HG03558 (cell line): ENCODE measurements at regions not wholly inside any gene's neighbourhood (a gene's known extent, or its start where the extent isn't known, plus 50 kb on each side); places are given as distances from the start of the nearest gene placed in this dataset.
"Not testable (repeated sequence)": the region's sequence is repeated elsewhere in the genome, so short reads cannot be mapped to it uniquely, and the experiment has no call there.

Experiments used
- ATAC-seq: cut with Tn5 transposase; IDR thresholded peaks from one replicate; pipeline ENCODE4 v1.9.1; 2021; ENCODE audit warnings: moderate number of reproducible peaks; ENCODE audit not compliant: unreplicated experiment; ENCODE audit errors: extremely low read depth

DNA sequence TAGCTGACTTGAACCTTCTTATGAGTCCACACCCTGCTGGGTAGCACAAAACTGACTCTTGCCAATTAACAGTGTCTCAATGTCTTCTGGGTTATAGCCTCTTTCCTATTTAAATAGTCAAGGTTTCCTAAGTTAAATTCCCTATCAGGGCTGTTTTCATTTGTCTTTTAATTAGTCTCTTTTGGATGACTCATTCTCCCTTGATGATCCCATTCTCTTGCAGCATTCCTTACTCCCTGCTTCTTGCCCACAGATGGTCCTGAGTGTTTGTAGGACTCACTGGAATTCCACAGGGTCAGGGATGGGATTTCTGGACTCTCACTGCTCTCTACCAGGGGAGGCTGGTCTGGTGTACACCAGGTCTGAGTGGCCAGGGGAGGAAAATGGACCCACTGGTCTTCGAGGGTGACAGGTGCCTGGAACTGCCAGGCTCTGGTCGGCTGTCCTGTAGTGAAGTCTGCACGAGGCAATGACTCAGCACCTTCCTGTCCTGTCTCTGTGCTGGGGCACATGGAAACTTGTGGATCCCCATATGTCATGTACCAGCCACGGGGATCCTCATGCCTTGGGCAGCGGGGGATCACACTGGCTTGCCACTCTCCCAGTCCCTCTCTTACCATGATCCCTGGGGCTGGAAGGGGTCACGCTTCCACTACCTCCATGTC lies 236.5 kb upstream of the PELI2 start:
- ATAC-seq: no peak

DNA sequence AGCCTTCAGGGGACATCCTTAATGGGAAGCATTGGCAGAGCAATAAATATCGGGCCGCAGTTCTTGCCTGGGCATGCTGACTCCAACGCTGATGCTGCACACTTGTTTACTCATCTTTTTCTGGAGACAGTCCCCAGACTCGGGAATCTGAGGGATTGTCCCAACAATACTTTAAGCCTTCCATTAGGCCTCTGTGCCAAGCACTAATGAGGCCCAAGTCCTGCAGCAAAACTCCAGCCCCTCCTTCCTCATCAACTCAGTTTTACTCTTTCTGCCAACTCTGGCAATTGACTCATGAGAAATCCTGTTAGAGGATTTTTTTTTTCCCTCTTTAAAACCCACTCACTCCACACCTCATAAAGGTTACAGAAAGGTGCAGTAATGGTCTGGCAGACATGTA lies 233.4 kb upstream of the PELI2 start:
- no peak for ATAC-seq

DNA sequence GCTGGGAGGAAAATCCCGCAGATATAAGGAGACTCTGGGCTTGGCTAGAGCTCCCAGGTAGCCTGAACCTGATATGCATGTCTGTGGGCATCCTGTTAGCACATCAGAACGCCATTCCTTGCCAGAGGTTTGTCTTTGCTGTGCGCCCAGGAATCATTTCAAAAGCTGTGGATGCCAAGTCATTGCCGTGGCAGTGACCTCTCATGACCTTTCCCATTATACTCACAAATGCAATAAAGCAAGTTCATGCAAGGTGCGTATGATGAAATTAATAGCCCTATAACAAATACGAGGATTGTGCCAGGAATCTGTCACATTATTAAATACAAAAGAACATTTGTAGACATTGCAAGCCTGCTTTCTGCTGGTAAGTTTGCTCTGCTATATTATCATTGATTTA lies 229.1 kb upstream of the PELI2 start:
- no peak for ATAC-seq

DNA sequence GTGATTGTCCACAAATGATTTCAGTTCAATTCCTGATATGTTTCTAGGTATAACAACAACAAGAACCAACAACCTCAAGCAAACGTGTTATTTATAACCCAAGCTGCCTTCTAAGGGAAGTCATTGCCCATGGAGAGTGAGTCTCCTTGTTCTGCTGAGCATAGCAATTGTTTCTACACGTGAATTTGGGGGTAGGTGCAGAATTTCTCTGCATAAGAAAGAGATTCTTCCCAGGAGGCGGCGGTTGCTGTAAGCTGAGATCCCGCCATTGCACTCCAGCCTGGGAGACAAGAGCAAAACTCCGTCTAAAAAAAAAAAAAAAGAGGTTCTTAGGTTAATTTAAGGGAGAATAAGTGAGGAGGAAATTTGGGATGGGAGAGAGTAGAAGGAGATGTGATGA lies 226.5 kb upstream of the PELI2 start:
- no peak for ATAC-seq

DNA sequence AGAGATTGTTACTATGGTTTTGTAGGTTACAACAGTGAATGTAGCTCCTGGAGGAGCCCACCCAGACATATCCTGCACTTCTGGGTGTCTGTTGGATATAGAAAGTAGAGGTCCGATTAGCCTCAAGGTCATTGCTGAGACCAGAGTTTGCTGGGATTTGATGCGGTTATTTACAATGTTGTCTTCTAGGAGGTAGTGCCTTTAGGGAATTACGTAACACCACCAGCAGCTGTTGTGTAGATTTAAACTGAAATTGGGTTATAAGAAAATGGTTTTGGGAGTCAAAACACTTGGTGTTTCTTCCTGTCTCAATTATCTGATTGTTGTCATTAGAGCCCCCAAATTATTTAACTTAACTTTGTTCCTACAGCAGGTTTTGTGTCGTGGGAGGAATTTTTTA lies 225.3 kb upstream of the PELI2 start:
- no peak for ATAC-seq

DNA sequence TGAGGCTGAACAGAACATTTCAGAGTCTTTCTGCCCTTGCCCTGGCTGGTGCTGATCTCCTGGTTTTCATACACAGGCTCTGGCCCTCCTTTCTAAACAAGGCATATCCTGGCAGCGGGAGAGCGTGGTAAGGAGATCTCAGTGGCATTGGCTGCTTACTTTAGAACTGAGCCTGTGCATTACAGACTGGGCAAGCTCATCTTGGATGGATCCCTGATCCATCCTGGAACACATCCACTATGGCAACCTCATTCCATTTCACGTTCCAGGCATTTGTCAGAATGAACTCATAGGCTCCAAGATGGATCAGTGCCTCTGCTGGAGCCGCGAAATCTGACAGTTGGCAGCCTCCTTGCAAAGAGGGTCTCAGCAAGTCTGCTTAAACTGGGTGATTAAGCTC lies 224.5 kb upstream of the PELI2 start:
- ATAC-seq: no peak

DNA sequence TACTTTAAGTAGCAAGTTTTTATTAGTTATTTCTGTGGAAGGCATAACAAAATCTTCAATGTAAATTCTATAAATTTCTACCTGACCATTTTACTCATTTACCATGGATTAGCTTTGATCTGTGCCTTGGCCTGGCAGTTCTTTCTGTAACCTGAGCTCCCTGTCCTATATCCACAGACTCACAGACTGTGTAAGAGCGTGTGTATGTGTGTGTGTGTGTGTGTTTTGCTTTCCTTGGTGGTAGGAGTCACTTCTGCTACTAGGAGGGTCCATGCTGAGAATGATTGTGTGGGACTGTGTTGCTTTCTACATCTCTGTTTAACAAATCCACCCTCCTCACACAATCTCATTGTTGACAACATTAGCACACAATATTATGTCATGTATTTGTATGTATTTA lies 221.2 kb upstream of the PELI2 start:
- ATAC-seq: no peak

DNA sequence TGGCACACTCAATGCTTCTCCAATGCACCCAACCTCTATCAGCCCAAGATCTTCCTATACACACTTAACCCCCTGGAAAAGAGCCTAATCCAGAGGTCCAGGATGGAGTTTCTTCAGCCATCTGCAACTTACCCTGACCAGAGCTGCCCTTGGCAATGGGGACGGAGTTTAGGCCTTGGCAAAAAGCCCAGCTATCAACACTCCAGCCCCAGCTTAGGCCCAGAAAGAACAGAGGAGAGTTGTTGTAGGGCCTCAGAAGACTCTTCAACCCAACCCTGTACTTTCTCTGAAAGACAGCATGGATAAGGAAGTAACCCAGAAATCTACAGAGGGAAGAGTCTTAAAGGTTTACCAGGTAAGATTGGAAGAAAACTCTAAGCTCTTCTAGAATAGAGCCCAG lies 219.3 kb upstream of the PELI2 start:
- no peak for ATAC-seq

DNA sequence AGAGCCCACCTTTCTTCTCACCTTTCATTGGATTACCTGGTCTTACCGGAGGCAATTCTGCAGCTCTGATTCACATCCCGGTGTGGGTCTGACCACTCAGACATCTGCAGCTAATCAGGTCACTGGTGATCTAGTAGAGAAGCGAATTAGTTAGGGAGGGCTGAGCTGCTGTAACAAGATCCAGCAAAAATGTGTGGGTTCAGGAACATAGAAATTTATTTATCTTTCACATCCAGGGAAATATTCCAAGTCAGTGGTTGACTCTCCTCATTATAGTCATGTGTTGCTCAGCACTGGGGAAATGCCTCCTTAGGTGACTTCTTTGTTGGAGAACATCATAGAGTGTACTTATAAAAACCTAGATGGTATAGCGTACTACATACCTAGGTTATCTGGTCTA lies 218.7 kb upstream of the PELI2 start:
- ATAC-seq: no peak

DNA sequence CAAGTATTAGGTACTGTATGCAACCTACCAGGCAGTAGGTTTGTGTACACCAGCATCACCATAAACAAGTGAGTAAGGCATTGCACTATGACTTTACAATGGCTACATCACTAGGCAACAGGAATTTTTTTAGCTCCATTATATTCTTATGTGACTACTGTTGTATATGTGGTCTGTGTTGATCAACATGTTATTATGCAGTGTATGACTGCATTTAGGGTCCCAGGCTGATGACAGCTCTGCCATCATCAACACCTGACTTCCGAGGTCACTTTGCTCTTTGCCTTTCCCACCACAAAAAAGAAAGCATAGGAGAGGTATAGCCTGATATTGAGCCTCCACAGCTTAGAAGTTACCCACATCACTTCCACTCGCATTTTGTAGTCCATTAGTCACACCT lies 217.5 kb upstream of the PELI2 start:
- no peak for ATAC-seq

DNA sequence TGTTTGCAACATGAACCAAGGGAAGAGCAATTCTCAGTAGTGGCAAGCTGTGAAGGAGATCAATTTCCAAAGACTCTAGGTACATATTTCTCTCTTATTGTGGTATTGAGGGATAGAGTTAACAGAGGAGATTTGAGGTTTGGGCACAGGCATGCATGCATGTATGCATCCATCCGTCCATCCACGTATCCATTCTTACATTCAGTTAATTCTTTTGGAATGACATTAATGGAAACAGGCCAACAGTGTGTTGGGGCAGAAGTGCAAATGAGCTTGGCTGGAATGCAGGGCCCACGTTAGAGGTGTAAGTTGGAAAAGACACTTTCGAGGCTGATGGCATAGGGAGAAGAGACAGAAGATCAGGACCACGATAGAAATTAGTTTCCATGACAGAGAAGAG lies 216.9 kb upstream of the PELI2 start:
- ATAC-seq: no peak

DNA sequence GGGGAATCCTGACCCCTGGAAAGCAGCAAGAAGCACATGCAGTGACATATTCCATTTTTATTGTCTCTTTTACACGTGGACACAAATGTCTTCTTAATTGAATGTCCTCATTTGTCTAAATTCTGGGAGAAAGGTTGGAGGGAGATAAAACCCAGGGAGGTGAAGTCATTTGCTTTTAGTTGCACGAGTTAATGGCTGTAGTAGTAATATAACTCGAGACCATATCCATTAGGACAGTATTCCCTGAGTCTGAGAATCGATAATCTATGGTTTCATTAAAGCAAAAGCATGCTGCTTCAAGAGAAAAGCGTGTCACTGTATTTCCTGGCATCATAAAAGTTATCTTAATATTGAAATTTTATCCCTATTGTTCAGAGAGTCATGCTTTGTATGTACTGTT lies 216.0 kb upstream of the PELI2 start:
- no peak for ATAC-seq

DNA sequence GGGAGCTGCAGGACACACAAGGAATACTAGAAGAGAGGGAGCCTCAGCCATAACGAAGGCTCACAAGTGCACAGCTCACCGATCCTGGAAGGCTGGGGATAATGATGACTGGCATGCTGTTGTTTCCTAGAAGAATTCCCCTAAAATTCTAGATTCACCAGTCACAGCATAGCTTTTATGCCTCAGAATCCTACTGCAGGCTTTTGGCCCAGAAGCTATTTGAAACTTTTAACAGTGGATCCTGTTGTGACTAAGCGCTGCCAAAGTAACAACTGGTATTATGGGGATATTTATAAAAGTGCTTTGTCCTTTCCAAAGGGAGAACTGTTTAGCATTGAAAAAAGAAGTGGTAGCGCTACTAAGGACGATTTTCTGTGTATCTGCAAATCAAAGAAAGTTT lies 214.1 kb upstream of the PELI2 start:
- ATAC-seq: no peak

DNA sequence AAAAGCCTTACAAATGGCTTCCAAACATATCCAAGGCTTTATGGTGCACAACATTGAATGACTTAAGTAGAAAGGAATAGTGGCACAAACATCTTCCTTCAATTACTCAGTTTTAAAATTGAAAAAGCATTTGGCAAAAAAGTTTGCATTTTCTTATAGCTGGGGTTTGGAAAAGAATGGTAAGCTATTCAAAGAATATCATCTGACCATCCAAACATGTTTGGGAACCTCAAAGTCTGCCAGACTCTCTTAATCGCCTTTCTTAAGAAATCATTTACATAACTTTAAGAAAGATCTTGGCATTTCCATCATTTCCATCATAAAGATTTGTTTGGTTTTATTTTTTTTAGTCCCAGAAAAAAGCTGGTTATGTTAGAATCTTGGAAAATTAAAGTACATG lies 210.1 kb upstream of the PELI2 start:
- ATAC-seq: no peak

DNA sequence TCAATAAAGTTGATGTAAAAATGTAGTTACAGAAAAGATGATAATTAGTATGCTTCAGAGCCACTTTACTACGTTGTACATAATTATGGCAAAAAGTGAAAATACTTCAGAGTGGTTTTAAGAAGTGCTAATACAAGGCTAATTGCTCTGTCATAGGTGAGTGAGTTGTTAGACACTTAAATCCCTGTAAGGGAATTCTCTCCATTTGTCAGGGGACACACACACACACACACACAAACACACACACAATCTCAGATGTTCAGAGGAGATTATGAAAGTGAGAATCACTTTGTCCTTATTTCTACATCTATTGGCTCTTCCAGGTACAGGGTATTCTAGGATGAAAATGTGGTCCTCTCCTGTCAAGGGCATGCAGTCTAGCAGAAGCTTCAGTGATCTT lies 208.3 kb upstream of the PELI2 start:
- no peak for ATAC-seq

DNA sequence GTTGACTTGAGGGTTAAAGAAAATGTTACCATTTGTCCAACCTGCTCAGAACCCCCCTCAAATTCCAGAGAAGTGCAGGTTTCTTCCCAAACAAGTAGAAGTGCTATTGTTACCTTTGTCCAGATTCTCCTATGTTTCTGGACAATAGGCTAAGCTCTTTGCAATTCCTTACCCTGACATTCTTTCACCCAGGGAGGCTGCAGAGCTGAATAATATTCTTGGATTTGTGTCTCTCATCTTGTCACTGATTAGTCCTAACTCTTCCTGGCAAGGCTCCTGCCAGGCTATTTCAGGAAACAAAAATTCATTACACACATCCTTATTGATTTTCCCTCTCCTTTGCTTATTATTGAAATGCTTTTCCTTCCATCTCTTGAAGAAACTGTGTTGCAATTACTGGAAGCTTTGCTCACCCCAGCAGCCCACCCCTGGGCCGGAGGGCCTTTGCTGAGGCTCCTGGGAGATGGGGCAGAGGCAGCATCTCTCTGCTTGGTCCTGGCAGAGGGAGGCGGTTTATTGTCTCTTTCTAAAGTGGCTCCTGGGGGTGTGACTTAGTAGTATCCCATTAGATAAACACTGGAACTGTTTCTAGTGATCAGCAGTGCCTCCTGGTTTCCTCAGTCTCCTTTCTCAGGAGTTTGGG lies 207.5 kb upstream of the PELI2 start:
- no peak for ATAC-seq

DNA sequence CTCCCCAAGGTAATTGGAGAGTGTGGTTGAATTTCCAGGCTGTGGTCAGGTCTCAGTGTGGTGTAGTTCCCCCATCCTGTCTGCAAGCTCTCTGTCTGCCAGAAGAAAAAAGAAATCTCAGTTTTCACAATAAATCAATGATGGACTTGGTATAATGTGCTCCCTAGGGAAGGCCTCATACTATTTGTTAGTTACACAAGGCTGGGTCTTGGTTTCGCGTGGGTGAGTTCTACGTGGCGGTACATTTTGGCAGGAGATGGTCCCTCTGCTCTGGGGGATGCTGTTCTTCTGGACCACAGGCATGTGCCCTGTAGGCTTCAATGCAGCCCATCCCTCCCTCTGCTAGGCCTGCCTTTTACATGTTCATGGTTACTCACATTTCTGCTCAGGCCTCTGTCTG lies 206.4 kb upstream of the PELI2 start:
- no peak for ATAC-seq

DNA sequence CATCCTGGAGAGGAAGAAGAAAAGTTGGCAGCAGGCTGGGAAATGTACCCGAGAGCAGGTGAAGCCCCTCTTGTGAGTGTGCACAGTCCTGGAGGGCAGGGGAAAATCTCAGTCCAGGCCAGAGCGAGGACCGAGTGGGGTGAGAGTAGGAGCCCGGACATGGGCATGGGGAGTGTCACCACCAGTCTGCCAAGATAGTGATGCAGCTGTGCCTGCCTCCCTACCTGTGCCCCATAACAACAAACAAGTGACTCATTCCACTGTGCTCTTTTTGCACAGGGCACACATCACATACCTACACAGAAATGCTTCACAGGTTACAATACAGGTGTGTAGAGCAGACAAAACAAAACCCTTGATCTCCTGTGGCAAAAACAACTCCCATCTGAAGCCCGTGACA lies 205.9 kb upstream of the PELI2 start:
- ATAC-seq: no peak

DNA sequence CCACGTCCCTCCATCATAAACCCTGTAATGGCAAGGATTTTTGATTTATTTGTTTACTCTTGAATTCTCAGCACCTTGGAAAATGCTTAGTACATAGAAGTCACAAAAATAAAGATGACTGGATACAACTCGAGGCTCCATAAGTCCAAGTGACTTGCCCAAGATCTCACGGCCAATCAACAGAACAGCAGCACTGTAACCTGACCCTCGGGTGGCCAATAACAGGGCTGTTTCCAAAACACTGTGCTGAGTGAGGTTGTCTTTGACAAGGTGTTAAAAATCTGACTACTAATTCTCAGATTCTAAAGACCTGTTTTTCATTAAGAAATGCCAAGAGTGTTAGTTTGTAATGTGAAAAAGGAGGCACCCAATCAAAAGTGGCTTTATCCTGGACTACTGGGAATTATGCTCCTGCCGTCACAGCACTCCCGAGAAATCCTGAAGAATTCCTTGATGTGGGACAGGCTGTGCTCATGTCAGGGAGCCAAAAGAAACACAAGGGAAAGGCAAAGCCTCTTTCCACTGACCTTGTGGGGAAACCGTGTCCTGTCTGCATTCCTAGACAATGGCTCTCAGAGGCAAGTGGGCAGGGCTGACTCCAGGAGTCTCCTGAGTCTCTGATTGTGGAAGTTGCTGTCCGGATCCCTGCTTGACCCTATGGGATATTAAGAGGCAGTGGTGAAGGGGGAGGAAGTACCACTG lies 204.7 kb upstream of the PELI2 start:
- ATAC-seq: no peak

DNA sequence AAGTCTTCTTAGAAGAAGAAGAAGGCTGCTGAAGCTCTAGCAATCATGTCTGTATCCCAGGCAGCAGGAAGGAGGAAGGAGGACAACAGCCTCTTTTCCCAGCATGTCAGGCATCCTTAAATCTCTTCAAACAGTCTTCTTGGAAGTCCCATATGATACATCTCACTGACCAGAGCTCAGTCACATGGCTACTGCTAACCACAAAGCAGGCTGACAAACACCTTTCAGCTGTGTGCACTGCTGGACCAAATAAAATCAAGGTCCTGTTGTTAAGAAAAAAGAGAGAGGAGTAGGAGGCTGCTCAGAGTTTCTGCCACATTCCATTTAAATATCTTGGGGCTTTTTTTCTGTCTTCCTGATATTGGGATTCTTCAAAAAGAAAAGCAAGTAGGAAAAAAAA lies 203.4 kb upstream of the PELI2 start:
- no peak for ATAC-seq

DNA sequence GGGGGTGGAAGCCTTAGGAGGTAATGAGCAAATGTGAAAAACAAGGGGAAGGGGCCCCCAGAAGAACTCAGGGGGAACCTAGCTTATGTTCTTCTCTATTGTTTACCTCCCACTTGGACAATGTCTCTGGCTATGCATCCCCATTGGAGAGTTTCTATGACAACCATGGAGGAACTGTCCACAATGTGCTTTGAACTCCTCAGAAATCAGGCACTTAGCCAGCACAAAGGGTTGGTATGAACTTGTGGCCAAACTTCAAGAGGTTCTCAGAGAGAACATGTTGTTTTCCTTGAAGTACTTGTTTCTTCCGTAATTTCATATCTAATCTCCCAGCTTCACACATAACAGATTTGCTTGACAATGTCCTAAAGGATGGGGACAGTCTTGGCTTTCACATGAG lies 202.8 kb upstream of the PELI2 start:
- no peak for ATAC-seq

DNA sequence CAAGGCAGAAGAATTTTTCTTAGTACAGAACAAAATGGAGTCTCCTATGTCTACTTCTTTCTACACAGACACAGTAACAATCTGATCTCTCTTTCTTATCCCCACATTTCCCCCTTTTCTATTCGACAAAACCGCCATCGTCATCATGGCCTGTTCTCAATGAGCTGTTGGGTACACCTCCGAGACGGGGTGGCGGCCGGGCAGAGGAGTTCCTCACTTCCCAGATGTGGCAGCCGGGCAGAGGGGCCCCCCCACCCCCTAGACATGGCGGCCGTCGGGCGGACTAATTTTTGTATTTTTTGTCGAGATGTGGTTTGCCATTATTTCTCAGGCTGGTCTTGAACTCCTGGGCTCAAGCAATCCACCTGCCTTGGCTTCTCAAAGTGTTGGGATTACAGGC lies 198.4 kb upstream of the PELI2 start:
- ATAC-seq: not testable (repeated sequence)
